ENCODE measurements at regions not wholly inside any gene's neighbourhood (a gene's known extent, or its start where the extent isn't known, plus 50 kb on each side); places are given as distances from the start of the nearest gene placed in this dataset.

- Histone ChIP-seq H3K4me1 (ENCODE audit: insufficient read depth, low read length) (no peaks in the 10 kb centered on the region), H2BK15ac (ENCODE audit: low read depth, low read length) (no peak overlapping the region), H2BK20ac (ENCODE audit: low read depth, low read length, poor library complexity, severe bottlenecking) (no peak overlapping the region), H4K8ac (replicated peaks; ENCODE audit: insufficient read length, low read depth, low read length) (no peak overlapping the region), H2AK5ac (ENCODE audit: insufficient read length, low read length) (no peak overlapping the region), H3K18ac (ENCODE audit: insufficient read length, low read depth, low read length) (no peak overlapping the region), H2AFZ (ENCODE audit: low read length) (no peak overlapping the region), H4K20me1 (ENCODE audit: control insufficient read depth, insufficient read depth, insufficient read length) (no peaks in the 10 kb centered on the region), H3T11ph (ENCODE audit: low read length) (no peak overlapping the region), H3K4ac (ENCODE audit: low read depth, low read length) (no peak overlapping the region), H3K56ac (ENCODE audit: insufficient read length, low read depth, low read length) (no peak overlapping the region), H3K9me3 (ENCODE audit: control insufficient read depth, low read depth, low read length) (no peaks in the 10 kb centered on the region), H3K9ac (ENCODE audit: extremely low read depth, insufficient read length, low read length) (no peak overlapping the region), H3K79me1 (ENCODE audit: insufficient read depth, low read depth, low read length, poor library complexity, severe bottlenecking) (no peaks in the 10 kb centered on the region), H3K27ac (ENCODE audit: insufficient read length, low read depth, low read length) (no peak overlapping the region), H3K27me3 (ENCODE audit: insufficient read depth, low read length) (no peaks in the 10 kb centered on the region; the same call in 1 of the 2 replicates), H3K23ac (ENCODE audit: insufficient read length, low read depth, low read length) (no peak overlapping the region), H2BK120ac (ENCODE audit: low read depth, low read length, poor library complexity, severe bottlenecking) (no peak overlapping the region), H3K4me2 (ENCODE audit: insufficient read depth, insufficient read length, low read length) (no peak overlapping the region), H2BK5ac (ENCODE audit: insufficient read length, low read length) (no peak overlapping the region), H3K14ac (ENCODE audit: insufficient read depth, low read length) (no peak overlapping the region), H3K79me2 (ENCODE audit: insufficient read depth, low read length) (no peaks in the 10 kb centered on the region), H4K5ac (ENCODE audit: insufficient read length, low read depth, low read length) (no peak overlapping the region), H2BK12ac (ENCODE audit: insufficient read length, low read depth, low read length) (no peak overlapping the region), H4K91ac (ENCODE audit: insufficient read length, low read depth, low read length) (no peak overlapping the region), H3K23me2 (ENCODE audit: insufficient read length, low read depth, low read length, poor library complexity, severe bottlenecking) (no peaks in the 10 kb centered on the region)
- WGBS (ENCODE audit: extremely low coverage, insufficient read length, low lambda C conversion rate) = no CpG with 5 or more reads among the region's 10 CpGs
- no peak overlapping the region for H3K4me3 Mint-ChIP-seq
- no peak overlapping the region for H3K27ac Mint-ChIP-seq
- no peak for DNase-seq
- H3K36me3 Mint-ChIP-seq (ENCODE audit: insufficient read depth in 1 of 3, low read depth in 3 of 3) = no peaks in the 10 kb centered on the region
- H3K4me1 Mint-ChIP-seq = peaks cover 6 to 7% of the 10 kb centered on the region in 2 experiments
- H3K9me3 Mint-ChIP-seq = no peaks in the 10 kb centered on the region
- H3K27me3 Mint-ChIP-seq (ENCODE audit: low read depth) = no peaks in the 10 kb centered on the region
- no peak for TF ChIP-seq CTCF (conservative IDR thresholded peaks at IDR 0.05)
These were observed 108.5 kb downstream of the CMPK2 start for GRCh38 chr2:6757215-6757614.

Data from H9 (cell line).